H1 (cell line): ENCODE measurements at regions not wholly inside any gene's neighbourhood (a gene's known extent, or its start where the extent isn't known, plus 50 kb on each side); places are given as distances from the start of the nearest gene placed in this dataset.

Experiments used
- CTCF ChIA-PET: fragments of 300-600 bp; sonication (Branson Sonifier 250); formaldehyde crosslinking; loops from one replicate; lab custom pipeline; 2021; ENCODE audit not compliant: partially characterized antibody; lab: Charles Lee
- POLR2A ChIA-PET: fragments of 300-600 bp; sonication (Branson Sonifier 250); formaldehyde crosslinking; loops from one replicate; lab custom pipeline; 2021; ENCODE audit warnings: inconsistent platforms; ENCODE audit not compliant: partially characterized antibody; lab: Charles Lee
- DNase-seq, 2 experiments: peaks; one replicate each; pipeline versions ENCODE4 v3.0.0 to v3.0.0-alpha.2; 2010 to 2022; ENCODE audit warnings: low spot score in 2 of 2, low read depth in 1 of 2, mixed read lengths in 1 of 2
- FAIRE-seq: peaks from 2 replicates; lab custom pipeline; 2011; peaks lifted over from hg19 to GRCh38; lab: Jason Lieb, UNC
- H2AFZ ChIP-seq: 2 replicates; pipeline ENCODE4 v1.8.1; 2012; ENCODE audit warnings: low read length, inconsistent platforms
- H2AK5ac ChIP-seq: 2 replicates; pipeline ENCODE4 v1.6.1; 2013; ENCODE audit warnings: low read depth, low read length
- H2BK120ac ChIP-seq: replicated peaks from 2 replicates; pipeline ENCODE3; 2013; ENCODE audit warnings: low read depth, low read length, inconsistent platforms
- H2BK12ac ChIP-seq: 2 replicates; pipeline ENCODE4 v1.6.1; 2013; ENCODE audit warnings: low read depth, low read length
- H2BK15ac ChIP-seq: 2 replicates; pipeline ENCODE4 v1.6.1; 2013; ENCODE audit warnings: low read length
- H2BK20ac ChIP-seq: 2 replicates; pipeline ENCODE4 v1.6.1; 2013; ENCODE audit warnings: low read length
- H2BK5ac ChIP-seq: 2 replicates; pipeline ENCODE4 v1.6.1; 2013; ENCODE audit warnings: low read depth, low read length
- H3K14ac ChIP-seq: 2 replicates; pipeline ENCODE4 v1.6.1; 2013; ENCODE audit warnings: inconsistent platforms; ENCODE audit not compliant: insufficient read length
- H3K18ac ChIP-seq: 2 replicates; pipeline ENCODE4 v1.6.1; 2013; ENCODE audit warnings: low read length; ENCODE audit errors: extremely low read depth
- H3K23ac ChIP-seq: 2 replicates; pipeline ENCODE4 v1.6.1; 2013; ENCODE audit warnings: inconsistent platforms; ENCODE audit not compliant: insufficient read length
- H3K23me2 ChIP-seq: 2 replicates; pipeline ENCODE4 v1.6.1; 2013; ENCODE audit warnings: low read depth, low read length
- H3K27ac ChIP-seq: 2 replicates; pipeline ENCODE4 v1.6.1; 2011; ENCODE audit warnings: low read depth, low read length, inconsistent platforms
- H3K27me3 ChIP-seq, 4 experiments: replicated peaks in 1 of 4; 1 replicate in 1 of 4; 2 replicates in 3 of 4; pipeline versions ENCODE4 v1.6.1 to v1.8.1; 2011 to 2013; ENCODE audit warnings: low read length in 3 of 4, mild to moderate bottlenecking in 3 of 4, inconsistent platforms in 2 of 4, mixed read lengths in 2 of 4, moderate library complexity in 1 of 4; ENCODE audit not compliant: control insufficient read depth in 3 of 4, insufficient read depth in 3 of 4; ENCODE audit errors: extremely low read depth in 1 of 4
- H3K36me3 ChIP-seq, 4 experiments: 2 replicates each; pipeline versions ENCODE4 v1.6.1 to v1.8.1; 2011 to 2013; ENCODE audit warnings: mild to moderate bottlenecking in 4 of 4, low read length in 3 of 4, moderate library complexity in 2 of 4, control low read depth in 1 of 4, inconsistent platforms in 1 of 4; ENCODE audit not compliant: insufficient read depth in 4 of 4, control insufficient read depth in 2 of 4
- H3K4ac ChIP-seq: replicated peaks from 2 replicates; pipeline ENCODE3; 2013; ENCODE audit warnings: low read length, low read depth, mixed read lengths, inconsistent platforms; ENCODE audit not compliant: insufficient read length
- H3K4me1 ChIP-seq, 4 experiments: replicated peaks in 1 of 4; 1 replicate in 1 of 4; 2 replicates in 3 of 4; pipeline versions ENCODE4 v1.6.1 to v1.8.1; 2011 to 2013; ENCODE audit warnings: low read length in 3 of 4, inconsistent platforms in 2 of 4, mixed read lengths in 1 of 4; ENCODE audit not compliant: insufficient read depth in 4 of 4, control insufficient read depth in 3 of 4
- H3K4me2 ChIP-seq, 2 experiments: 2 replicates each; pipeline versions ENCODE4 v1.6.1 to v1.8.1; 2011 to 2013; ENCODE audit warnings: low read depth in 2 of 2, low read length in 2 of 2, control low read depth in 1 of 2, inconsistent platforms in 1 of 2, mild to moderate bottlenecking in 1 of 2; ENCODE audit not compliant: insufficient read depth in 1 of 2
- H3K4me3 ChIP-seq, 4 experiments: fragments of 200-600, 300-600 bp in 1 of 4; sonication (generic), shearing (Covaris generic), sonication (Bioruptor Twin) in 1 of 4; 2 replicates each; pipeline versions ENCODE4 v1.5.1 to v1.8.1; 2011 to 2016; ENCODE audit warnings: low read length in 4 of 4, low read depth in 3 of 4, control low read depth in 2 of 4, inconsistent platforms in 2 of 4, mild to moderate bottlenecking in 2 of 4, mixed read lengths in 1 of 4, moderate library complexity in 1 of 4; ENCODE audit not compliant: insufficient read depth in 2 of 4; ENCODE audit errors: extremely low read depth in 1 of 4
- H3K56ac ChIP-seq: replicated peaks from 2 replicates; pipeline ENCODE3; 2013; ENCODE audit warnings: low read depth, mild to moderate bottlenecking, mixed read lengths, low read length, inconsistent platforms; ENCODE audit not compliant: insufficient read length
- H3K79me1 ChIP-seq: 2 replicates; pipeline ENCODE4 v1.6.1; 2013; ENCODE audit warnings: low read depth, low read length, control low read depth
- H3K79me2 ChIP-seq, 2 experiments: 2 replicates each; pipeline versions ENCODE4 v1.6.1 to v1.8.1; 2012 to 2013; ENCODE audit warnings: low read length in 2 of 2, mild to moderate bottlenecking in 2 of 2, inconsistent platforms in 1 of 2; ENCODE audit not compliant: insufficient read depth in 2 of 2, control insufficient read depth in 1 of 2
- H3K9ac ChIP-seq, 4 experiments: replicated peaks in 1 of 4; 1 replicate in 1 of 4; 2 replicates in 3 of 4; pipeline versions ENCODE4 v1.6.1 to v1.8.1; 2011 to 2013; ENCODE audit warnings: low read depth in 3 of 4, low read length in 3 of 4, control low read depth in 2 of 4, mild to moderate bottlenecking in 2 of 4, moderate library complexity in 2 of 4, inconsistent platforms in 1 of 4; ENCODE audit errors: extremely low read depth in 1 of 4
- H3K9me3 ChIP-seq, 2 experiments: 2 replicates each; pipeline versions ENCODE4 v1.6.1 to v1.8.1; 2012 to 2013; ENCODE audit warnings: mild to moderate bottlenecking in 2 of 2, moderate library complexity in 2 of 2, control low read depth in 1 of 2, inconsistent platforms in 1 of 2, low read depth in 1 of 2, low read length in 1 of 2, mixed read lengths in 1 of 2; ENCODE audit not compliant: insufficient read depth in 2 of 2
- H4K20me1 ChIP-seq, 2 experiments: replicated peaks in 1 of 2; 2 replicates each; pipeline versions ENCODE3 to v1.8.1; 2011 to 2013; ENCODE audit warnings: inconsistent platforms in 2 of 2, low read length in 2 of 2, mild to moderate bottlenecking in 1 of 2; ENCODE audit not compliant: insufficient read depth in 2 of 2, control insufficient read depth in 1 of 2
- H4K5ac ChIP-seq: 2 replicates; pipeline ENCODE4 v1.6.1; 2013; ENCODE audit warnings: low read length, low read depth, mixed read lengths, inconsistent platforms; ENCODE audit not compliant: insufficient read length
- H4K8ac ChIP-seq: 2 replicates; pipeline ENCODE4 v1.8.0; 2013; ENCODE audit warnings: mild to moderate bottlenecking, moderate library complexity, low read length, inconsistent platforms; ENCODE audit not compliant: insufficient read depth; ENCODE audit errors: extremely low read depth
- H4K91ac ChIP-seq: replicated peaks from 2 replicates; pipeline ENCODE3; 2013; ENCODE audit warnings: low read length, mixed read lengths, inconsistent platforms; ENCODE audit not compliant: insufficient read length
- ATF2 ChIP-seq: IDR thresholded peaks from 2 replicates; pipeline ENCODE4 v1.6.1; 2012; ENCODE audit warnings: low read length, inconsistent platforms
- CHD1 ChIP-seq: IDR thresholded peaks from 2 replicates; pipeline ENCODE4 v1.6.1; 2012; ENCODE audit warnings: low read depth, low read length, improper control_type of control experiment
- E2F6 ChIP-seq: IDR thresholded peaks from 2 replicates; pipeline ENCODE4 v1.6.1; 2012; ENCODE audit warnings: inconsistent platforms
- MAFK ChIP-seq: IDR thresholded peaks from 2 replicates; pipeline ENCODE4 v1.6.1; 2012; ENCODE audit warnings: low read depth, mild to moderate bottlenecking, improper control_type of control experiment, low read length
- PHF8 ChIP-seq: fragments of 200-600 bp; sonication (generic); conservative IDR thresholded peaks from 2 replicates; pipeline ENCODE4 v1.7.1; 2012; ENCODE audit warnings: low read depth, mild to moderate bottlenecking, inconsistent platforms, low read length, moderate library complexity
- RBBP5 ChIP-seq: IDR thresholded peaks from 2 replicates; pipeline ENCODE4 v1.7.1; 2012; ENCODE audit warnings: low read depth, mild to moderate bottlenecking, inconsistent platforms, low read length, moderate library complexity, borderline replicate concordance
- TAF7 ChIP-seq: optimal IDR thresholded peaks from 2 replicates; pipeline ENCODE3; 2011; ENCODE audit warnings: low read depth, mild to moderate bottlenecking, inconsistent platforms, low read length, moderate library complexity, borderline replicate concordance

- H3K23me2 ChIP-seq = no peaks in the 10 kb centered on the region
- CTCF ChIA-PET = interaction anchor here (0.7 to 1.4 kb wide), 3 partner anchors 10 to 169 kb away, joined by 3 to 4 read pairs (median 3); no protein-coding TSS in a partner anchor
- H3K56ac ChIP-seq = no peak overlapping the region
- no peaks in the 10 kb centered on the region for H3K27me3 ChIP-seq
- no peak overlapping the region for H3K18ac ChIP-seq
- no peak overlapping the region for H2BK120ac ChIP-seq
- no peak overlapping the region for H3K14ac ChIP-seq
- POLR2A ChIA-PET = no interaction called here
- no peak overlapping the region for H3K4me2 ChIP-seq
- no peak overlapping the region for H2BK15ac ChIP-seq
- no peaks in the 10 kb centered on the region for H4K20me1 ChIP-seq
- H3K4ac ChIP-seq = no peak overlapping the region
- H3K36me3 ChIP-seq = no peaks in the 10 kb centered on the region
- H3K4me3 ChIP-seq = no peak overlapping the region
- no peak overlapping the region for H2BK12ac ChIP-seq
- no peak for TF ChIP-seq CHD1
- no peak for TF ChIP-seq ATF2
- TF ChIP-seq TAF7 = no peak
- TF ChIP-seq MAFK = no peak
- TF ChIP-seq RBBP5 = no peak
- TF ChIP-seq PHF8 = no peak
- no peak for TF ChIP-seq E2F6
- H4K5ac ChIP-seq = no peak overlapping the region
- H3K79me1 ChIP-seq = no peaks in the 10 kb centered on the region
- no peak overlapping the region for H3K9ac ChIP-seq
- H4K8ac ChIP-seq = no peak overlapping the region
- H2BK20ac ChIP-seq = no peak overlapping the region
- H4K91ac ChIP-seq = no peak overlapping the region
- no peak for DNase-seq
- no peak overlapping the region for H3K27ac ChIP-seq
- H3K4me1 ChIP-seq = peaks cover 0 to 3% (median 0%) of the 10 kb centered on the region in 4 experiments; a peak in 1 of 7 replicates
- no peak for FAIRE-seq
- no peak overlapping the region for H2AK5ac ChIP-seq
- no peak overlapping the region for H3K23ac ChIP-seq
- no peaks in the 10 kb centered on the region for H3K79me2 ChIP-seq
- H2AFZ ChIP-seq = no peak overlapping the region
- H3K9me3 ChIP-seq = no peaks in the 10 kb centered on the region
- no peak overlapping the region for H2BK5ac ChIP-seq
Observed at GRCh38 chr2:30068067-30068466, 78.7 kb upstream of the YPEL5 start.
